HepG2 (cell line): ENCODE measurements at regions not wholly inside any gene's neighbourhood (a gene's known extent, or its start where the extent isn't known, plus 50 kb on each side); places are given as distances from the start of the nearest gene placed in this dataset.

Experiments
- ELK4 ChIP-seq: sonication (generic); formaldehyde crosslinking; IDR thresholded peaks from 2 replicates; pipeline ENCODE4 v1.9.0; 2021; ENCODE audit warnings: missing genetic modification reagents, borderline replicate concordance
- EZH2 ChIP-seq: conservative IDR thresholded peaks from 2 replicates; pipeline ENCODE4 v1.6.1; 2012; ENCODE audit warnings: mild to moderate bottlenecking, low read depth, low read length, moderate library complexity
- HMGXB4 ChIP-seq, 2 experiments: sonication (generic) in 1 of 2; formaldehyde crosslinking in 1 of 2; IDR thresholded peaks; 2 replicates each; pipeline versions ENCODE4 v1.4.0 to v1.6.1; 2018 to 2020; ENCODE audit warnings: missing genetic modification reagents in 2 of 2, borderline replicate concordance in 1 of 2, low read depth in 1 of 2, mild to moderate bottlenecking in 1 of 2, missing biosample characterization in 1 of 2
- HOMEZ ChIP-seq: IDR thresholded peaks from 2 replicates; pipeline ENCODE4 v1.6.1; 2016; ENCODE audit warnings: low read depth
- IKZF4 ChIP-seq: sonication (generic); formaldehyde crosslinking; IDR thresholded peaks from 2 replicates; pipeline ENCODE4 v1.5.1; 2020; ENCODE audit warnings: borderline replicate concordance, mild to moderate bottlenecking, low read depth, missing genetic modification reagents; ENCODE audit errors: not compliant biosample characterization
- PHF20 ChIP-seq: sonication (generic); formaldehyde crosslinking; IDR thresholded peaks from 2 replicates; pipeline ENCODE4 v1.5.0; 2020; ENCODE audit warnings: mild to moderate bottlenecking, missing genetic modification reagents
- SIN3B ChIP-seq: fragments of 150-350 bp; IDR thresholded peaks from 2 replicates; pipeline ENCODE4 v1.6.1; 2014; ENCODE audit warnings: low read length
- TIGD3 ChIP-seq: sonication (generic); formaldehyde crosslinking; IDR thresholded peaks from 2 replicates; pipeline ENCODE4 v1.5.1; 2020; ENCODE audit warnings: mild to moderate bottlenecking, missing genetic modification reagents, borderline replicate concordance
- USF2 ChIP-seq, 2 experiments: sonication (generic) in 1 of 2; formaldehyde crosslinking in 1 of 2; IDR thresholded peaks; 2 replicates each; pipeline versions ENCODE4 v1.5.1 to v1.6.1; 2011 to 2020; ENCODE audit warnings: borderline replicate concordance in 1 of 2, low read depth in 1 of 2, low read length in 1 of 2, mild to moderate bottlenecking in 1 of 2, missing genetic modification reagents in 1 of 2, moderate library complexity in 1 of 2
- ZBTB7B ChIP-seq: sonication (generic); formaldehyde crosslinking; IDR thresholded peaks from 2 replicates; pipeline ENCODE4 v1.4.0; 2020; ENCODE audit warnings: missing genetic modification reagents
- ZFP90 ChIP-seq: sonication (generic); formaldehyde crosslinking; IDR thresholded peaks from 2 replicates; pipeline ENCODE4 v1.8.0; 2022; ENCODE audit warnings: missing genetic modification reagents, mild to moderate bottlenecking, inconsistent platforms, borderline replicate concordance
- ZNF33A ChIP-seq: sonication (generic); formaldehyde crosslinking; IDR thresholded peaks from 2 replicates; pipeline ENCODE4 v1.5.1; 2020; ENCODE audit warnings: missing genetic modification reagents, mild to moderate bottlenecking, moderate library complexity, borderline replicate concordance
- ZNF354B ChIP-seq: sonication (generic); formaldehyde crosslinking; IDR thresholded peaks from 2 replicates; pipeline ENCODE4 v1.8.0; 2022; ENCODE audit warnings: mild to moderate bottlenecking, missing genetic modification reagents
- ZNF362 ChIP-seq: sonication (generic); formaldehyde crosslinking; IDR thresholded peaks from 2 replicates; pipeline ENCODE4 v1.4.0; 2020; ENCODE audit warnings: missing genetic modification reagents, mild to moderate bottlenecking, borderline replicate concordance
- ZNF580 ChIP-seq: IDR thresholded peaks from 2 replicates; pipeline ENCODE4 v1.6.1; 2016; ENCODE audit warnings: low read depth, borderline replicate concordance
- ZSCAN30 ChIP-seq: sonication (generic); formaldehyde crosslinking; IDR thresholded peaks from 2 replicates; pipeline ENCODE4 v1.5.0; 2020; ENCODE audit warnings: mild to moderate bottlenecking, missing genetic modification reagents

- TF ChIP-seq ELK4 (CRISPR knock-in tag) (no peak), ZNF33A (CRISPR knock-in tag) (peak; percentile 84; the same call in 1 of the 2 replicates), ZSCAN30 (peak; percentile 75; the same call in 1 of the 2 replicates), HOMEZ (CRISPR knock-in tag) (peak; percentile 100), SIN3B (no peak), ZNF354B (peak; percentile 97; the same call in 1 of the 2 replicates), ZNF362 (CRISPR knock-in tag) (no peak), EZH2 (no peak), USF2 (IDR thresholded peaks at IDR 0.05; ENCODE audit: low read depth, low read length) (no peak), USF2 (CRISPR knock-in tag; IDR thresholded peaks at IDR 0.05; ENCODE audit: borderline replicate concordance) (peak; percentile 54; the same call in 1 of the 2 replicates), HMGXB4 (CRISPR knock-in tag; IDR thresholded peaks at IDR 0.05; ENCODE audit: borderline replicate concordance in 1 of 2, low read depth in 1 of 2) (peak in 1 of 2 experiments; percentile 74; a peak in 1 of 4 replicates), IKZF4 (no peak), PHF20 (CRISPR knock-in tag) (no peak), ZNF580 (CRISPR knock-in tag) (peak; percentile 97), TIGD3 (peak; percentile 22; the same call in 1 of the 2 replicates), ZBTB7B (CRISPR knock-in tag) (peak; percentile 87), ZFP90 (peak; percentile 62; the same call in 1 of the 2 replicates)
Measured at GRCh38 chr14:29028973-29029582, 262.5 kb downstream of the FOXG1 start (continued).
